ENCODE measurements at regions not wholly inside any gene's neighbourhood (a gene's known extent, or its start where the extent isn't known, plus 50 kb on each side); places are given as distances from the start of the nearest gene placed in this dataset.

- ChIA-PET CTCF (no interaction called here), POLR2A (no interaction called here)
- no peaks in the 10 kb centered on the region for H4K20me1 ChIP-seq (ENCODE audit: control insufficient read depth, insufficient read depth, low read length, poor library complexity, severe bottlenecking)
- H3K4me2 ChIP-seq (replicated peaks; ENCODE audit: low read depth, low read length, poor library complexity, severe bottlenecking), result peak overlapping the region; percentile 56
- H3K4me3 Mint-ChIP-seq, result peak overlapping the region; percentile 56
- H2AFZ ChIP-seq (ENCODE audit: insufficient read depth, low read depth, low read length, poor library complexity, severe bottlenecking), result no peak overlapping the region
- H3K4me1 Mint-ChIP-seq, result peaks cover 26% of the 10 kb centered on the region
- H3K27ac ChIP-seq (ENCODE audit: low read length in 2 of 2), result no peak overlapping the region
- intact Hi-C loops (cut with micrococcal nuclease), result no loop called here
- TF ChIP-seq, protein P1, sequence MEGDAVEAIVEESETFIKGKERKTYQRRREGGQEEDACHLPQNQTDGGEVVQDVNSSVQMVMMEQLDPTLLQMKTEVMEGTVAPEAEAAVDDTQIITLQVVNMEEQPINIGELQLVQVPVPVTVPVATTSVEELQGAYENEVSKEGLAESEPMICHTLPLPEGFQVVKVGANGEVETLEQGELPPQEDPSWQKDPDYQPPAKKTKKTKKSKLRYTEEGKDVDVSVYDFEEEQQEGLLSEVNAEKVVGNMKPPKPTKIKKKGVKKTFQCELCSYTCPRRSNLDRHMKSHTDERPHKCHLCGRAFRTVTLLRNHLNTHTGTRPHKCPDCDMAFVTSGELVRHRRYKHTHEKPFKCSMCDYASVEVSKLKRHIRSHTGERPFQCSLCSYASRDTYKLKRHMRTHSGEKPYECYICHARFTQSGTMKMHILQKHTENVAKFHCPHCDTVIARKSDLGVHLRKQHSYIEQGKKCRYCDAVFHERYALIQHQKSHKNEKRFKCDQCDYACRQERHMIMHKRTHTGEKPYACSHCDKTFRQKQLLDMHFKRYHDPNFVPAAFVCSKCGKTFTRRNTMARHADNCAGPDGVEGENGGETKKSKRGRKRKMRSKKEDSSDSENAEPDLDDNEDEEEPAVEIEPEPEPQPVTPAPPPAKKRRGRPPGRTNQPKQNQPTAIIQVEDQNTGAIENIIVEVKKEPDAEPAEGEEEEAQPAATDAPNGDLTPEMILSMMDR (IDR thresholded peaks at IDR 0.05), result no peak
- TF ChIP-seq EZH2 (IDR thresholded peaks at IDR 0.05; ENCODE audit: borderline replicate concordance, insufficient read depth, low read depth, low read length, poor library complexity, severe bottlenecking), result no peak
- no peaks in the 10 kb centered on the region for H3K36me3 ChIP-seq (replicated peaks in 1 of 2; ENCODE audit: control extremely low read depth in 1 of 2, control insufficient read depth in 1 of 2, extremely low read depth in 1 of 2, insufficient read depth in 2 of 2, low read length in 1 of 2)
- no peak overlapping the region for H3K9ac ChIP-seq (ENCODE audit: low read length)
- H3K27me3 Mint-ChIP-seq, result no peaks in the 10 kb centered on the region
- WGBS (ENCODE audit: insufficient coverage), result 20% methylated on average over 1 of the region's 3 CpGs
- peaks cover 21 to 26% of the 10 kb centered on the region in 2 donors for H3K4me1 ChIP-seq (ENCODE audit: control insufficient read depth in 2 of 2, insufficient read depth in 2 of 2, low read length in 2 of 2)
- ATAC-seq (ENCODE audit: low read depth) (no peak), DNase-seq (no peak)
- H3K27me3 ChIP-seq (replicated peaks in 1 of 4; ENCODE audit: control extremely low read depth in 1 of 4, control insufficient read depth in 3 of 4, insufficient read depth in 4 of 4, low read length in 3 of 4), result no peaks in the 10 kb centered on the region
- no peaks in the 10 kb centered on the region for H3K9me3 Mint-ChIP-seq (ENCODE audit: insufficient read depth)
- H3K4me3 ChIP-seq (ENCODE audit: control extremely low read depth in 1 of 5, extremely low read depth in 1 of 5, insufficient read depth in 1 of 5, low read depth in 2 of 5, low read length in 4 of 5), result no peak overlapping the region
- H3K79me2 ChIP-seq (ENCODE audit: control insufficient read depth, insufficient read depth, low read length), result no peaks in the 10 kb centered on the region
- no peaks in the 10 kb centered on the region for H3K9me3 ChIP-seq (ENCODE audit: control extremely low read depth in 1 of 3, control insufficient read depth in 2 of 3, insufficient read depth in 1 of 3, low read length in 2 of 3)
- H3K27ac Mint-ChIP-seq, result no peak overlapping the region
These were observed 449.5 kb upstream of the TBL1XR1 start for GRCh38 chr3:177646749-177647148.

DNA sequence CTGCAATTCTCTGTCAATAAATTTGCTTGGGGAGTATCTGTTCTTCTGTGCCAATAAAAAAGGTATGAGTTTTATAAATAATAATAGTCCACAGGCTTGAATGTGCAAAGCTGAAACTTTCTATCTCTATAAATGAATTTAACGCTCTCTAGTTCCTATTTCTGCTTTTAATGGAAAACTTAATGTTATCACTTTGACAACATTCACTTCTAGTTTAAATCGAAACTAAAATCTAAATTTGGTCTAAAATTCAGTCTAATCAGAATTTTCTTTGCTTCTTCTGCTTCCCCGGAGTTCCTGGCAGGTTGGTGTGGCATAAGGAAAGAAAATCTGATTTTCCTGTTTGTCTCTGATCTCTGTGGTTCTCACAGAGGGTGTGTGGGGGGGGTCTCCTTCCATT lies 450.1 kb upstream of the TBL1XR1 start:
- no peak overlapping the region for H3K4me3 ChIP-seq (ENCODE audit: control extremely low read depth in 1 of 5, extremely low read depth in 1 of 5, insufficient read depth in 1 of 5, low read depth in 2 of 5, low read length in 4 of 5)
- Mint-ChIP-seq H3K27me3 (no peaks in the 10 kb centered on the region), H3K27ac (no peak overlapping the region), H3K4me3 (peak overlapping the region; percentile 54), H3K9me3 (ENCODE audit: insufficient read depth) (no peaks in the 10 kb centered on the region), H3K4me1 (peaks cover 26% of the 10 kb centered on the region)
- no peak overlapping the region for H3K27ac ChIP-seq (ENCODE audit: low read length in 2 of 2)
- peaks cover 21 to 23% of the 10 kb centered on the region in 2 donors for H3K4me1 ChIP-seq (ENCODE audit: control insufficient read depth in 2 of 2, insufficient read depth in 2 of 2, low read length in 2 of 2)
- no peaks in the 10 kb centered on the region for H4K20me1 ChIP-seq (ENCODE audit: control insufficient read depth, insufficient read depth, low read length, poor library complexity, severe bottlenecking)
- H3K27me3 ChIP-seq (replicated peaks in 1 of 4; ENCODE audit: control extremely low read depth in 1 of 4, control insufficient read depth in 3 of 4, insufficient read depth in 4 of 4, low read length in 3 of 4), result no peaks in the 10 kb centered on the region
- DNase-seq (no peak), ATAC-seq (ENCODE audit: low read depth) (no peak)
- ChIA-PET CTCF (no interaction called here), POLR2A (no interaction called here)
- TF ChIP-seq EZH2 (IDR thresholded peaks at IDR 0.05; ENCODE audit: borderline replicate concordance, insufficient read depth, low read depth, low read length, poor library complexity, severe bottlenecking), result no peak
- TF ChIP-seq, protein P1 (IDR thresholded peaks at IDR 0.05), result no peak
- H3K79me2 ChIP-seq (ENCODE audit: control insufficient read depth, insufficient read depth, low read length), result no peaks in the 10 kb centered on the region
- intact Hi-C loops (cut with micrococcal nuclease), result no loop called here
- no peaks in the 10 kb centered on the region for H3K36me3 ChIP-seq (replicated peaks in 1 of 2; ENCODE audit: control extremely low read depth in 1 of 2, control insufficient read depth in 1 of 2, extremely low read depth in 1 of 2, insufficient read depth in 2 of 2, low read length in 1 of 2)
- no peaks in the 10 kb centered on the region for H3K9me3 ChIP-seq (ENCODE audit: control extremely low read depth in 1 of 3, control insufficient read depth in 2 of 3, insufficient read depth in 1 of 3, low read length in 2 of 3)
- WGBS (ENCODE audit: insufficient coverage), result no CpG with 5 or more reads among the region's 3 CpGs
- H3K9ac ChIP-seq (ENCODE audit: low read length), result peak overlapping the region; percentile 39
- peak overlapping the region; percentile 18 for H2AFZ ChIP-seq (ENCODE audit: insufficient read depth, low read depth, low read length, poor library complexity, severe bottlenecking)
- peak overlapping the region; percentile 56 for H3K4me2 ChIP-seq (replicated peaks; ENCODE audit: low read depth, low read length, poor library complexity, severe bottlenecking)
